H9 (cell line): ENCODE measurements at regions not wholly inside any gene's neighbourhood (a gene's known extent, or its start where the extent isn't known, plus 50 kb on each side); places are given as distances from the start of the nearest gene placed in this dataset.

Experiments
- DNase-seq: peaks from one replicate; pipeline ENCODE4 v3.0.0-alpha.2; 2017
- H2AFZ ChIP-seq: one replicate; pipeline ENCODE4 v1.6.1; 2013; ENCODE audit warnings: mild to moderate bottlenecking, low read length, control low read depth, moderate library complexity
- H2AK5ac ChIP-seq: 2 replicates; pipeline ENCODE4 v1.6.1; 2013; ENCODE audit warnings: low read length, control low read depth, mixed read lengths; ENCODE audit not compliant: insufficient read length
- H2BK120ac ChIP-seq: one replicate; pipeline ENCODE4 v1.6.1; 2013; ENCODE audit warnings: low read depth, mild to moderate bottlenecking, low read length, control low read depth, inconsistent platforms; ENCODE audit not compliant: poor library complexity, severe bottlenecking
- H2BK12ac ChIP-seq: 2 replicates; pipeline ENCODE4 v1.6.1; 2013; ENCODE audit warnings: low read length, control low read depth, mixed read lengths, low read depth; ENCODE audit not compliant: insufficient read length
- H2BK15ac ChIP-seq: 2 replicates; pipeline ENCODE4 v1.6.1; 2013; ENCODE audit warnings: low read depth, low read length, control low read depth
- H2BK20ac ChIP-seq: one replicate; pipeline ENCODE4 v1.6.1; 2013; ENCODE audit warnings: low read depth, mild to moderate bottlenecking, low read length, control low read depth, inconsistent platforms; ENCODE audit not compliant: poor library complexity, severe bottlenecking
- H2BK5ac ChIP-seq: 2 replicates; pipeline ENCODE4 v1.6.1; 2013; ENCODE audit warnings: low read length, control low read depth, mixed read lengths; ENCODE audit not compliant: insufficient read length
- H3K14ac ChIP-seq: 2 replicates; pipeline ENCODE4 v1.6.1; 2013; ENCODE audit warnings: low read length, control low read depth; ENCODE audit not compliant: insufficient read depth
- H3K18ac ChIP-seq: 2 replicates; pipeline ENCODE4 v1.6.1; 2013; ENCODE audit warnings: low read depth, mild to moderate bottlenecking, mixed read lengths, low read length, control low read depth; ENCODE audit not compliant: insufficient read length
- H3K23ac ChIP-seq: 2 replicates; pipeline ENCODE4 v1.6.1; 2013; ENCODE audit warnings: low read length, control low read depth, mixed read lengths, low read depth; ENCODE audit not compliant: insufficient read length
- H3K23me2 ChIP-seq: 2 replicates; pipeline ENCODE4 v1.6.1; 2013; ENCODE audit warnings: low read depth, mild to moderate bottlenecking, mixed read lengths, low read length, control low read depth; ENCODE audit not compliant: insufficient read length, poor library complexity, severe bottlenecking
- H3K27ac ChIP-seq: 2 replicates; pipeline ENCODE4 v1.5.1; 2013; ENCODE audit warnings: low read length, control low read depth, mixed read lengths, low read depth; ENCODE audit not compliant: insufficient read length
- H3K27me3 ChIP-seq: 2 replicates; pipeline ENCODE4 v1.6.1; 2013; ENCODE audit warnings: low read length, control low read depth, inconsistent platforms; ENCODE audit not compliant: insufficient read depth
- H3K4ac ChIP-seq: 2 replicates; pipeline ENCODE4 v1.6.1; 2013; ENCODE audit warnings: low read depth, mild to moderate bottlenecking, control low read depth, inconsistent platforms, low read length, moderate library complexity
- H3K4me1 ChIP-seq: 2 replicates; pipeline ENCODE4 v1.6.1; 2013; ENCODE audit warnings: low read length, control low read depth, inconsistent platforms; ENCODE audit not compliant: insufficient read depth
- H3K4me2 ChIP-seq: 2 replicates; pipeline ENCODE4 v1.6.1; 2013; ENCODE audit warnings: low read length, control low read depth, mixed read lengths; ENCODE audit not compliant: insufficient read length, insufficient read depth
- H3K56ac ChIP-seq: 2 replicates; pipeline ENCODE4 v1.6.1; 2013; ENCODE audit warnings: low read depth, mild to moderate bottlenecking, mixed read lengths, low read length, control low read depth; ENCODE audit not compliant: insufficient read length
- H3K79me1 ChIP-seq: 2 replicates; pipeline ENCODE4 v1.6.1; 2013; ENCODE audit warnings: low read depth, mild to moderate bottlenecking, moderate library complexity, low read length, control low read depth, inconsistent platforms; ENCODE audit not compliant: insufficient read depth, poor library complexity, severe bottlenecking
- H3K79me2 ChIP-seq: 2 replicates; pipeline ENCODE4 v1.6.1; 2013; ENCODE audit warnings: low read length, control low read depth, inconsistent platforms; ENCODE audit not compliant: insufficient read depth
- H3K9ac ChIP-seq: 2 replicates; pipeline ENCODE4 v1.6.1; 2013; ENCODE audit warnings: low read length, control low read depth, mixed read lengths; ENCODE audit not compliant: insufficient read length; ENCODE audit errors: extremely low read depth
- H3K9me3 ChIP-seq: one replicate; pipeline ENCODE4 v1.6.1; 2013; ENCODE audit warnings: low read depth, low read length, inconsistent platforms; ENCODE audit not compliant: control insufficient read depth
- H3T11ph ChIP-seq: one replicate; pipeline ENCODE4 v1.6.1; 2013; ENCODE audit warnings: mild to moderate bottlenecking, low read length, control low read depth, inconsistent platforms
- H4K20me1 ChIP-seq: one replicate; pipeline ENCODE4 v1.6.1; 2013; ENCODE audit not compliant: control insufficient read depth, insufficient read length, insufficient read depth
- H4K5ac ChIP-seq: 2 replicates; pipeline ENCODE4 v1.6.1; 2013; ENCODE audit warnings: low read depth, mild to moderate bottlenecking, mixed read lengths, low read length, control low read depth; ENCODE audit not compliant: insufficient read length
- H4K8ac ChIP-seq: replicated peaks from 2 replicates; pipeline ENCODE4 v1.6.1; 2013; ENCODE audit warnings: low read length, control low read depth, mixed read lengths, low read depth; ENCODE audit not compliant: insufficient read length
- H4K91ac ChIP-seq: 2 replicates; pipeline ENCODE4 v1.6.1; 2013; ENCODE audit warnings: low read depth, mild to moderate bottlenecking, moderate library complexity, mixed read lengths, low read length, control low read depth; ENCODE audit not compliant: insufficient read length
- H3K27ac Mint-ChIP-seq, 3 experiments: 2 replicates in 2 of 3; 3 replicates in 1 of 3; pipeline ENCODE4 v1.8.0; 2020 to 2021; ENCODE audit warnings: mixed read lengths in 3 of 3, mild to moderate bottlenecking in 1 of 3, moderate library complexity in 1 of 3
- H3K27me3 Mint-ChIP-seq: 2 replicates; pipeline ENCODE4 v1.8.0; 2021; ENCODE audit warnings: low read depth, mild to moderate bottlenecking, moderate library complexity, mixed read lengths
- H3K36me3 Mint-ChIP-seq, 3 experiments: 2 replicates in 2 of 3; 3 replicates in 1 of 3; pipeline ENCODE4 v1.8.0; 2020 to 2021; ENCODE audit warnings: low read depth in 3 of 3, mixed read lengths in 3 of 3; ENCODE audit not compliant: insufficient read depth in 1 of 3
- H3K4me1 Mint-ChIP-seq, 2 experiments: 2 replicates each; pipeline ENCODE4 v1.8.0; 2020; ENCODE audit warnings: mixed read lengths in 2 of 2
- H3K4me3 Mint-ChIP-seq, 2 experiments: 2 replicates in 1 of 2; 3 replicates in 1 of 2; pipeline ENCODE4 v1.8.0; 2020 to 2021; ENCODE audit warnings: mild to moderate bottlenecking in 2 of 2, mixed read lengths in 2 of 2, moderate library complexity in 1 of 2
- H3K9me3 Mint-ChIP-seq, 2 experiments: 2 replicates in 1 of 2; 3 replicates in 1 of 2; pipeline ENCODE4 v1.8.0; 2020; ENCODE audit warnings: mild to moderate bottlenecking in 2 of 2, mixed read lengths in 2 of 2, moderate library complexity in 1 of 2
- CTCF ChIP-seq: fragments of 200-600 bp; sonication (generic); conservative IDR thresholded peaks from 3 replicates; pipeline ENCODE4 v1.8.0; 2021; ENCODE audit warnings: antibody characterized with exemption, mild to moderate bottlenecking
- WGBS: extraction: QIAGEN DNeasy Blood & Tissue Kit; methylation state at CpG from one replicate; pipeline ENCODE4 v1.1.7; 2013; ENCODE audit warnings: missing lambda C conversion rate, low lambda C conversion rate, mixed read lengths; ENCODE audit not compliant: insufficient read length; ENCODE audit errors: extremely low coverage; 5-methylcytosine and 5-hydroxymethylcytosine counted together

- H3K14ac ChIP-seq, result no peak overlapping the region
- no peak overlapping the region for H2BK5ac ChIP-seq
- no peaks in the 10 kb centered on the region for H3K79me2 ChIP-seq
- no peak overlapping the region for H2AK5ac ChIP-seq
- Mint-ChIP-seq H3K9me3 (no peaks in the 10 kb centered on the region), H3K4me3 (no peak overlapping the region), H3K4me1 (peaks cover 14 to 17% of the 10 kb centered on the region in 2 experiments), H3K27me3 (peaks cover 6% of the 10 kb centered on the region), H3K27ac (no peak overlapping the region), H3K36me3 (no peaks in the 10 kb centered on the region)
- H2BK15ac ChIP-seq, result no peak overlapping the region
- no peak overlapping the region for H2BK12ac ChIP-seq
- no peaks in the 10 kb centered on the region for H4K20me1 ChIP-seq
- no peak overlapping the region for H3T11ph ChIP-seq
- no peak overlapping the region for H4K91ac ChIP-seq
- H3K9ac ChIP-seq, result no peak overlapping the region
- H3K4me1 ChIP-seq, result peaks cover 4% of the 10 kb centered on the region; the same call in 1 of the 2 replicates
- H4K8ac ChIP-seq, result no peak overlapping the region
- H4K5ac ChIP-seq, result no peak overlapping the region
- H3K27me3 ChIP-seq, result no peaks in the 10 kb centered on the region
- H2BK120ac ChIP-seq, result no peak overlapping the region
- no peaks in the 10 kb centered on the region for H3K9me3 ChIP-seq
- H3K23me2 ChIP-seq, result no peaks in the 10 kb centered on the region
- no peak overlapping the region for H3K4ac ChIP-seq
- H3K4me2 ChIP-seq, result no peak overlapping the region
- H3K23ac ChIP-seq, result no peak overlapping the region
- no peak overlapping the region for H3K27ac ChIP-seq
- TF ChIP-seq CTCF, result no peak
- no peak overlapping the region for H2AFZ ChIP-seq
- H3K79me1 ChIP-seq, result no peaks in the 10 kb centered on the region
- H3K56ac ChIP-seq, result no peak overlapping the region
- no CpG with 5 or more reads among the region's 2 CpGs for WGBS
- DNase-seq, result no peak
- H3K18ac ChIP-seq, result no peak overlapping the region
- no peak overlapping the region for H2BK20ac ChIP-seq
Observed at GRCh38 chr5:152094716-152095115, 170.1 kb upstream of the GLRA1 start.
